GM19025 (cell line): ENCODE measurements at regions not wholly inside any gene's neighbourhood (a gene's known extent, or its start where the extent isn't known, plus 50 kb on each side); places are given as distances from the start of the nearest gene placed in this dataset.
"Not testable (repeated sequence)": the region's sequence is repeated elsewhere in the genome, so short reads cannot be mapped to it uniquely, and the experiment has no call there.

Experiments used
- ATAC-seq: cut with Tn5 transposase; IDR thresholded peaks from one replicate; pipeline ENCODE4 v1.9.1; 2021; ENCODE audit warnings: mild to moderate bottlenecking, low read depth, moderate library complexity; ENCODE audit not compliant: unreplicated experiment

GRCh38 chr3:5775100-5775499 lies 587.6 kb downstream of the EDEM1 start:
- not testable (repeated sequence) for ATAC-seq

- ATAC-seq, result no peak
Observed at GRCh38 chr3:5784690-5785089, 597.2 kb downstream of the EDEM1 start.

GRCh38 chr3:5787861-5788488 lies 600.5 kb downstream of the EDEM1 start:
- no peak for ATAC-seq

- no peak for ATAC-seq
Observed at GRCh38 chr3:5788496-5788895, 601.0 kb downstream of the EDEM1 start.

GRCh38 chr3:5791558-5791957 lies 604.1 kb downstream of the EDEM1 start:
- ATAC-seq, result no peak

- ATAC-seq, result no peak
Observed at GRCh38 chr3:5796541-5796940, 609.0 kb downstream of the EDEM1 start.

- no peak for ATAC-seq
Observed at GRCh38 chr3:5798809-5799208, 611.3 kb downstream of the EDEM1 start.

GRCh38 chr3:5799398-5799797 lies 611.9 kb downstream of the EDEM1 start:
- no peak for ATAC-seq

GRCh38 chr3:5800965-5801364 lies 613.5 kb downstream of the EDEM1 start:
- no peak for ATAC-seq

- ATAC-seq, result no peak
Observed at GRCh38 chr3:5806192-5806591, 618.7 kb downstream of the EDEM1 start.

GRCh38 chr3:5809586-5810246 lies 622.2 kb downstream of the EDEM1 start:
- ATAC-seq, result no peak

GRCh38 chr3:5811016-5811415 lies 623.5 kb downstream of the EDEM1 start:
- no peak for ATAC-seq

- no peak for ATAC-seq
Observed at GRCh38 chr3:5813521-5813920, 626.0 kb downstream of the EDEM1 start.

GRCh38 chr3:5822843-5823242 lies 635.3 kb downstream of the EDEM1 start:
- ATAC-seq, result no peak

- ATAC-seq, result no peak
Observed at GRCh38 chr3:5826467-5826866, 639.0 kb downstream of the EDEM1 start.

GRCh38 chr3:5828251-5828650 lies 640.7 kb downstream of the EDEM1 start:
- no peak for ATAC-seq

GRCh38 chr3:5840056-5840455 lies 652.5 kb downstream of the EDEM1 start:
- ATAC-seq, result no peak

GRCh38 chr3:5841599-5841998 lies 654.1 kb downstream of the EDEM1 start:
- ATAC-seq, result no peak

GRCh38 chr3:5846261-5846660 lies 658.8 kb downstream of the EDEM1 start:
- no peak for ATAC-seq

GRCh38 chr3:5861151-5861550 lies 673.6 kb downstream of the EDEM1 start:
- no peak for ATAC-seq

GRCh38 chr3:5874931-5875341 lies 687.4 kb downstream of the EDEM1 start:
- ATAC-seq, result no peak

GRCh38 chr3:5888851-5889250 lies 701.3 kb downstream of the EDEM1 start:
- no peak for ATAC-seq
